ENCODE measurements at regions not wholly inside any gene's neighbourhood (a gene's known extent, or its start where the extent isn't known, plus 50 kb on each side); places are given as distances from the start of the nearest gene placed in this dataset.

GRCh38 chr7:117971556-117972244, 98.5 kb upstream of the CTTNBP2 start:
- no peak overlapping the region for H2AFZ ChIP-seq
- H3K79me2 ChIP-seq, result no peaks in the 10 kb centered on the region
- H3K4me3 ChIP-seq (ENCODE audit: low read depth, low read length), result no peak overlapping the region
- no peak overlapping the region for H3K27ac ChIP-seq
- H3K27me3 ChIP-seq (ENCODE audit: control insufficient read depth, insufficient read depth, low read length), result no peaks in the 10 kb centered on the region
- H3K9ac ChIP-seq, result no peak overlapping the region
- H3K4me1 ChIP-seq, result no peaks in the 10 kb centered on the region
- H3K4me2 ChIP-seq (ENCODE audit: low read length), result no peak overlapping the region
- TF ChIP-seq CTCF (IDR thresholded peaks at IDR 0.05), result no peak
- no peaks in the 10 kb centered on the region for H3K9me3 ChIP-seq (ENCODE audit: control insufficient read depth, low read length)
- no peaks in the 10 kb centered on the region for H3K36me3 ChIP-seq (ENCODE audit: control insufficient read depth, insufficient read depth, low read length)

DNA sequence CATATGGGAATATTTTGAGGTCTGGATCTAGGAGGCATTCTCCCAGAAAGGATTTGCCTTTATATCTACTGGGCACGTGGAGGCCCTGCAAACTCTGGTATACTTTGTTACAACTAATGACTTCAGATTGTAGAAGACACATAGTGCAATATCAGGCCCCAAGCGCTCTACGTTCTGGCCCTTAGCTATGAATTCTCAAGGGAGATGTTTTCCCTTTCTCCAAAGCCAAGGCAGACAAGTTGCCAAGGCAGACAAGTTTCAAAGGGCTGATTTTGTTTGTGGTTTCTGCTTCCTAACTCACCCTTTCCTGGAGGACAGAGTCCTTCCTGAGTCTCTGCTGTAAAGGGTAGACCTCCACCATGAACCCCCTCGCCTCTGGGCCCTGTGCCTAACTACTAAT, 99.4 kb upstream of the CTTNBP2 start:
- no peak overlapping the region for H3K4me3 ChIP-seq (ENCODE audit: low read depth, low read length)
- H3K4me1 ChIP-seq, result no peaks in the 10 kb centered on the region
- H3K9ac ChIP-seq, result no peak overlapping the region
- H3K27ac ChIP-seq, result no peak overlapping the region
- no peaks in the 10 kb centered on the region for H3K9me3 ChIP-seq (ENCODE audit: control insufficient read depth, low read length)
- no peaks in the 10 kb centered on the region for H3K36me3 ChIP-seq (ENCODE audit: control insufficient read depth, insufficient read depth, low read length)
- no peak for TF ChIP-seq CTCF (IDR thresholded peaks at IDR 0.05)
- no peak overlapping the region for H3K4me2 ChIP-seq (ENCODE audit: low read length)
- no peaks in the 10 kb centered on the region for H3K79me2 ChIP-seq
- H2AFZ ChIP-seq, result no peak overlapping the region
- no peaks in the 10 kb centered on the region for H3K27me3 ChIP-seq (ENCODE audit: control insufficient read depth, insufficient read depth, low read length)

DNA sequence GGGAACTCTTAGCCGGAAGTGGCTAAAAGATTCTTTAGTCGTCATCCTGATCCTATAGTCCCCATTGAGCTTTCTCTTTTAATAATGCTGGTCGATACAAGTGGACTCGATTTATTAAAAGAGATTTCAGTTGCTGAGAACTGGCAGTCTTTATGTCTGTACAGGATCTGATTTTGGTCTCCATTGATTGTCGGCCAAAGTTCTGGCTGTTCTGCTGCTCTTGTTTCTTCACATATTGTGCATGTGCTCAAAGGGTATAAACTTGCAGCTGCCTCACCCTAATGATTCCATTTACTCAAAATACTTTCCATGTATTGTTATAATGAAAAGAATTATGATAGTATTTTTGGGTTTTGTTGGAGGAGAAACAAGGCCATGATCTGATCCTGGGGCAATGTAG, 100.7 kb upstream of the CTTNBP2 start:
- Histone ChIP-seq H3K9me3 (ENCODE audit: control insufficient read depth, low read length) (no peaks in the 10 kb centered on the region), H3K27me3 (ENCODE audit: control insufficient read depth, insufficient read depth, low read length) (no peaks in the 10 kb centered on the region), H2AFZ (no peak overlapping the region), H3K4me3 (ENCODE audit: low read depth, low read length) (no peak overlapping the region), H3K4me2 (ENCODE audit: low read length) (no peak overlapping the region), H3K79me2 (no peaks in the 10 kb centered on the region), H3K36me3 (ENCODE audit: control insufficient read depth, insufficient read depth, low read length) (no peaks in the 10 kb centered on the region), H3K27ac (no peak overlapping the region), H3K9ac (no peak overlapping the region), H3K4me1 (no peaks in the 10 kb centered on the region)
- no peak for TF ChIP-seq CTCF (IDR thresholded peaks at IDR 0.05)

- H3K4me2 ChIP-seq (ENCODE audit: low read length), result no peak overlapping the region
- H2AFZ ChIP-seq, result no peak overlapping the region
- H3K9ac ChIP-seq, result no peak overlapping the region
- TF ChIP-seq CTCF (IDR thresholded peaks at IDR 0.05), result no peak
- no peak overlapping the region for H3K27ac ChIP-seq
- H3K4me1 ChIP-seq, result no peaks in the 10 kb centered on the region
- no peak overlapping the region for H3K4me3 ChIP-seq (ENCODE audit: low read depth, low read length)
- H3K27me3 ChIP-seq (ENCODE audit: control insufficient read depth, insufficient read depth, low read length), result no peaks in the 10 kb centered on the region
- H3K79me2 ChIP-seq, result no peaks in the 10 kb centered on the region
- no peaks in the 10 kb centered on the region for H3K36me3 ChIP-seq (ENCODE audit: control insufficient read depth, insufficient read depth, low read length)
- H3K9me3 ChIP-seq (ENCODE audit: control insufficient read depth, low read length), result no peaks in the 10 kb centered on the region
Measured at GRCh38 chr7:117974891-117975290, 101.7 kb upstream of the CTTNBP2 start.

GRCh38 chr7:117975476-117975875, 102.2 kb upstream of the CTTNBP2 start:
- H3K4me1 ChIP-seq, result no peaks in the 10 kb centered on the region
- H3K4me2 ChIP-seq (ENCODE audit: low read length), result no peak overlapping the region
- H3K27me3 ChIP-seq (ENCODE audit: control insufficient read depth, insufficient read depth, low read length), result no peaks in the 10 kb centered on the region
- no peaks in the 10 kb centered on the region for H3K36me3 ChIP-seq (ENCODE audit: control insufficient read depth, insufficient read depth, low read length)
- H3K9me3 ChIP-seq (ENCODE audit: control insufficient read depth, low read length), result no peaks in the 10 kb centered on the region
- no peak overlapping the region for H3K9ac ChIP-seq
- TF ChIP-seq CTCF (IDR thresholded peaks at IDR 0.05), result no peak
- no peak overlapping the region for H3K4me3 ChIP-seq (ENCODE audit: low read depth, low read length)
- H3K79me2 ChIP-seq, result no peaks in the 10 kb centered on the region
- H3K27ac ChIP-seq, result no peak overlapping the region
- no peak overlapping the region for H2AFZ ChIP-seq
